ENCODE measurements at regions not wholly inside any gene's neighbourhood (a gene's known extent, or its start where the extent isn't known, plus 50 kb on each side); places are given as distances from the start of the nearest gene placed in this dataset.

DNA sequence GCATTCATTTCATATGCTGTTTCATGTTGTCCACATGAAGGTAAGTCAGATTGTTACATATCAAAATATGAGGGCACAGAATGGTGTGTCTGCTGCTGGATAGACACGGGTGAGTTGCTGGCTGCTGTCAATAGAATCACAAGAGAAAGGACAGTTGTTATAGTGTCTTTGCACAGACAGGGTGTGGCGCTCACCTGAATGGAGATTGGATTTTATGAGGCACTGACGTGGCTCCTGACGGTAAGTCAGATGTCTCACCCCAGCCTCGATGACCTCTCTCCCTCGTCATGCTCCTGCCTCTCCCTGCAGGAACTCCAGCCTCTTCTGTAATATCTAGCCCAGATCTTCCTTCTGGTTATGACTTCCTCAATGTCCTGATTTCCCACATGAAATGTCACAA, 75.4 kb upstream of the SELENOP start (continued):
- TF ChIP-seq GTF2I (CRISPR knock-in tag; conservative IDR thresholded peaks at IDR 0.05): no peak
- TF ChIP-seq, protein P1, sequence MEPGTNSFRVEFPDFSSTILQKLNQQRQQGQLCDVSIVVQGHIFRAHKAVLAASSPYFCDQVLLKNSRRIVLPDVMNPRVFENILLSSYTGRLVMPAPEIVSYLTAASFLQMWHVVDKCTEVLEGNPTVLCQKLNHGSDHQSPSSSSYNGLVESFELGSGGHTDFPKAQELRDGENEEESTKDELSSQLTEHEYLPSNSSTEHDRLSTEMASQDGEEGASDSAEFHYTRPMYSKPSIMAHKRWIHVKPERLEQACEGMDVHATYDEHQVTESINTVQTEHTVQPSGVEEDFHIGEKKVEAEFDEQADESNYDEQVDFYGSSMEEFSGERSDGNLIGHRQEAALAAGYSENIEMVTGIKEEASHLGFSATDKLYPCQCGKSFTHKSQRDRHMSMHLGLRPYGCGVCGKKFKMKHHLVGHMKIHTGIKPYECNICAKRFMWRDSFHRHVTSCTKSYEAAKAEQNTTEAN (CRISPR knock-in tag; IDR thresholded peaks at IDR 0.05): no peak
- no peak for TF ChIP-seq ZBTB21 (CRISPR knock-in tag; IDR thresholded peaks at IDR 0.05; ENCODE audit: borderline replicate concordance)

DNA sequence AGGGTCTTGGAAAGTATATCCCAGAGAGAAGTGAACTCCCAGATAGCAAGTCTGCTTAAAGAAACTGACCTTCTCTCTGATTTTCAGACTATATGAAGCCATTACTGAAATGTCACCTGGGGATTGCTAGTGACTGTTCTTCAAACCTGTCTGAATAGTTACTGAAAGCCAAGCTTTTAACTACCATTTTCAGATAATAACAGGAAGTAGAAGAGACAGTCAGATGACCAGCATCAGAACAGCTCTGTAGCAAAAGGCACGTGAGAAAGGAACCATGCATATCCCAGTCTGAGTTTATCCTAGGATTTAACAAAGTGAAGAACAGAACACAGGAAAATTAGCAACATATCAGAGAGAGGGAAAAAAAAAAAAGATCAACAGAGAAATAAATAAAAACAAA, 74.9 kb upstream of the SELENOP start:
- H3K4me3 Mint-ChIP-seq: no peak overlapping the region
- peaks cover 3% of the 10 kb centered on the region for H3K9me3 Mint-ChIP-seq
- H3K27ac Mint-ChIP-seq: no peak overlapping the region
- ChIA-PET CTCF (interaction anchor here (0.8 kb wide), 1 partner anchor 302 kb away, joined by 3 read pairs; no protein-coding TSS in a partner anchor), POLR2A (no interaction called here)
- no peak for ATAC-seq
- no peaks in the 10 kb centered on the region for H3K27me3 Mint-ChIP-seq (ENCODE audit: low read depth)
- no peaks in the 10 kb centered on the region for H3K4me1 Mint-ChIP-seq
- no peaks in the 10 kb centered on the region for H3K36me3 Mint-ChIP-seq
- no peak for TF ChIP-seq ZNF138 (CRISPR knock-in tag; conservative IDR thresholded peaks at IDR 0.05)
- TF ChIP-seq SOX15 (CRISPR knock-in tag; IDR thresholded peaks at IDR 0.05): no peak
- TF ChIP-seq RORB (CRISPR knock-in tag; IDR thresholded peaks at IDR 0.05): no peak
- TF ChIP-seq, protein P2, sequence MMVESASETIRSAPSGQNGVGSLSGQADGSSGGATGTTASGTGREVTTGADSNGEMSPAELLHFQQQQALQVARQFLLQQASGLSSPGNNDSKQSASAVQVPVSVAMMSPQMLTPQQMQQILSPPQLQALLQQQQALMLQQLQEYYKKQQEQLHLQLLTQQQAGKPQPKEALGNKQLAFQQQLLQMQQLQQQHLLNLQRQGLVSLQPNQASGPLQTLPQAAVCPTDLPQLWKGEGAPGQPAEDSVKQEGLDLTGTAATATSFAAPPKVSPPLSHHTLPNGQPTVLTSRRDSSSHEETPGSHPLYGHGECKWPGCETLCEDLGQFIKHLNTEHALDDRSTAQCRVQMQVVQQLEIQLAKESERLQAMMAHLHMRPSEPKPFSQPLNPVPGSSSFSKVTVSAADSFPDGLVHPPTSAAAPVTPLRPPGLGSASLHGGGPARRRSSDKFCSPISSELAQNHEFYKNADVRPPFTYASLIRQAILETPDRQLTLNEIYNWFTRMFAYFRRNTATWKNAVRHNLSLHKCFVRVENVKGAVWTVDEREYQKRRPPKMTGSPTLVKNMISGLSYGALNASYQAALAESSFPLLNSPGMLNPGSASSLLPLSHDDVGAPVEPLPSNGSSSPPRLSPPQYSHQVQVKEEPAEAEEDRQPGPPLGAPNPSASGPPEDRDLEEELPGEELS (CRISPR knock-in tag; IDR thresholded peaks at IDR 0.05): no peak
- no peak for TF ChIP-seq ZBTB21 (CRISPR knock-in tag; IDR thresholded peaks at IDR 0.05; ENCODE audit: borderline replicate concordance)
- TF ChIP-seq, protein P3, sequence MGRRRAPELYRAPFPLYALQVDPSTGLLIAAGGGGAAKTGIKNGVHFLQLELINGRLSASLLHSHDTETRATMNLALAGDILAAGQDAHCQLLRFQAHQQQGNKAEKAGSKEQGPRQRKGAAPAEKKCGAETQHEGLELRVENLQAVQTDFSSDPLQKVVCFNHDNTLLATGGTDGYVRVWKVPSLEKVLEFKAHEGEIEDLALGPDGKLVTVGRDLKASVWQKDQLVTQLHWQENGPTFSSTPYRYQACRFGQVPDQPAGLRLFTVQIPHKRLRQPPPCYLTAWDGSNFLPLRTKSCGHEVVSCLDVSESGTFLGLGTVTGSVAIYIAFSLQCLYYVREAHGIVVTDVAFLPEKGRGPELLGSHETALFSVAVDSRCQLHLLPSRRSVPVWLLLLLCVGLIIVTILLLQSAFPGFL (CRISPR knock-in tag; IDR thresholded peaks at IDR 0.05; ENCODE audit: borderline replicate concordance): no peak
- DNase-seq (ENCODE audit: low spot score): no peak

DNA sequence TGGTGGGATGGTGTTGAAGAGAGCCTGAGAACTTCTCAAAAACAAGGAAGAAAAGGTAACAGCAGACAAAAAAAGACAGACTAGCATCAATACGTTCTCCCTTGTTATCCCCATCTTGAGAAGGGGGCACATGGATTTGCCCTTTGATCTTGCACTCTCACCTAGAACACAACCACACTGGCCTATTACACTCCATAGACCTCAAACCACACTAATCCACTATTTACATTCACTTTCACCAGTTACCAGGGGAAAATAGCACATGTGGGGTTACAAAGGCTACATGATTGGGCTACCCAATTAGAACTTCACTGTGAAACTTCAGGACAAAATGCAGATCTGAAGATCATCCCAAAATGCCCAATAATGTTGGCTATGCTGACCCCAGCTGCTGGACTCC, 72.6 kb upstream of the SELENOP start:
- Mint-ChIP-seq H3K4me1 (no peaks in the 10 kb centered on the region), H3K9me3 (peaks cover 3% of the 10 kb centered on the region), H3K4me3 (no peak overlapping the region), H3K36me3 (no peaks in the 10 kb centered on the region), H3K27ac (no peak overlapping the region), H3K27me3 (ENCODE audit: low read depth) (no peaks in the 10 kb centered on the region)
- ATAC-seq: no peak
- TF ChIP-seq TCF7 (CRISPR knock-in tag; IDR thresholded peaks at IDR 0.05; ENCODE audit: low read depth) (no peak), TP53 (CRISPR knock-in tag; IDR thresholded peaks at IDR 0.05) (no peak)
- POLR2A ChIA-PET: no interaction called here
- no peak for DNase-seq (ENCODE audit: low spot score)
- CTCF ChIA-PET: no interaction called here

DNA sequence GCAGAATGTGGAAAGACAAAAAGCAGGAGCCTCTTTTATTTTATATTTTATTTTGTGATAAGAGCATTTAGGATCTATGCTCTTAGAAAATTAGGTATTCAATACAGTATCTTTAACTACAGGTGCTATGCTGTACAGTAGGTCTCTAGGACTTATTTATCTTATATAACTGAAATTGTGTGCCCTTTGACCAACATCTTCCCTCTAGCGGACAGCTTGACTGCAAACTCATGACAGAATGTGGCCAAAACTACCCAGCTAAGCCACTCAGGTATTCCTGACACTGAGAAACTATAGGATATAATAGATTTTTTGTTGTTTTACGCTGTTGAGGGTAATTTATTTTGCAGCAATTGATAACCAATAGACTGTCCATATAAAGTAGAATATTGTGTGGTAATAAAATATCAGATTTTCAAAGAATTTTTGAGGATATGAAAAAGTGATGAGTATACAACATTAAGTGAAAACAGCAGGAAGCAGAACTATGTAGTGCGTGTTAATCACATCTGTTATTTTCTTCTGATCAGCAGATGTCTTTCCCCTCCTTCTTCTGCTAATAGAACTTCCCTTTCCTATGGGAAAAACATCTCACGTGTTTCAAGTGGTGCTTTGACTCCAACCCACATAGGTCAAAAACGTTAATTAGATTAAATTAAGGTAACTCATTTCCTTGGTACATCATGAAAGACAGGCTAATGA, 69.9 kb upstream of the SELENOP start:
- ChIA-PET CTCF (interaction anchor here (2.1 kb wide), 1 partner anchor 8 kb away, joined by 7 read pairs; no protein-coding TSS in a partner anchor), POLR2A (no interaction called here)
- DNase-seq (ENCODE audit: low spot score): no peak
- no peaks in the 10 kb centered on the region for H3K4me1 Mint-ChIP-seq
- no peak for ATAC-seq
- H3K4me3 Mint-ChIP-seq: no peak overlapping the region
- no peaks in the 10 kb centered on the region for H3K36me3 Mint-ChIP-seq
- TF ChIP-seq ETV6 (CRISPR knock-in tag; IDR thresholded peaks at IDR 0.05) (no peak), NFE2L1 (CRISPR knock-in tag; IDR thresholded peaks at IDR 0.05) (no peak), SOX15 (CRISPR knock-in tag; IDR thresholded peaks at IDR 0.05) (no peak), TP53 (CRISPR knock-in tag; IDR thresholded peaks at IDR 0.05) (no peak), ZNF671 (CRISPR knock-in tag; IDR thresholded peaks at IDR 0.05) (no peak)
- TF ChIP-seq, protein P4, sequence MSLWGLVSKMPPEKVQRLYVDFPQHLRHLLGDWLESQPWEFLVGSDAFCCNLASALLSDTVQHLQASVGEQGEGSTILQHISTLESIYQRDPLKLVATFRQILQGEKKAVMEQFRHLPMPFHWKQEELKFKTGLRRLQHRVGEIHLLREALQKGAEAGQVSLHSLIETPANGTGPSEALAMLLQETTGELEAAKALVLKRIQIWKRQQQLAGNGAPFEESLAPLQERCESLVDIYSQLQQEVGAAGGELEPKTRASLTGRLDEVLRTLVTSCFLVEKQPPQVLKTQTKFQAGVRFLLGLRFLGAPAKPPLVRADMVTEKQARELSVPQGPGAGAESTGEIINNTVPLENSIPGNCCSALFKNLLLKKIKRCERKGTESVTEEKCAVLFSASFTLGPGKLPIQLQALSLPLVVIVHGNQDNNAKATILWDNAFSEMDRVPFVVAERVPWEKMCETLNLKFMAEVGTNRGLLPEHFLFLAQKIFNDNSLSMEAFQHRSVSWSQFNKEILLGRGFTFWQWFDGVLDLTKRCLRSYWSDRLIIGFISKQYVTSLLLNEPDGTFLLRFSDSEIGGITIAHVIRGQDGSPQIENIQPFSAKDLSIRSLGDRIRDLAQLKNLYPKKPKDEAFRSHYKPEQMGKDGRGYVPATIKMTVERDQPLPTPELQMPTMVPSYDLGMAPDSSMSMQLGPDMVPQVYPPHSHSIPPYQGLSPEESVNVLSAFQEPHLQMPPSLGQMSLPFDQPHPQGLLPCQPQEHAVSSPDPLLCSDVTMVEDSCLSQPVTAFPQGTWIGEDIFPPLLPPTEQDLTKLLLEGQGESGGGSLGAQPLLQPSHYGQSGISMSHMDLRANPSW (CRISPR knock-in tag; conservative IDR thresholded peaks at IDR 0.05; ENCODE audit: low read depth): no peak
- H3K27ac Mint-ChIP-seq: no peak overlapping the region
- H3K27me3 Mint-ChIP-seq (ENCODE audit: low read depth): no peaks in the 10 kb centered on the region
- H3K9me3 Mint-ChIP-seq: peaks cover 3% of the 10 kb centered on the region

Measured in WTC11 (cell line).